GM19035 (cell line): ENCODE measurements at regions not wholly inside any gene's neighbourhood (a gene's known extent, or its start where the extent isn't known, plus 50 kb on each side); places are given as distances from the start of the nearest gene placed in this dataset.
"Not testable (repeated sequence)": the region's sequence is repeated elsewhere in the genome, so short reads cannot be mapped to it uniquely, and the experiment has no call there.

ENCODE experiments used
- ATAC-seq: cut with Tn5 transposase; IDR thresholded peaks from one replicate; pipeline ENCODE4 v1.9.1; 2021; ENCODE audit not compliant: unreplicated experiment

GRCh38 chr7:73176813-73177212 is 91.0 kb upstream of the SPDYE9 start:
- not testable (repeated sequence) for ATAC-seq

GRCh38 chr7:73175322-73175721 is 89.5 kb upstream of the SPDYE9 start:
- not testable (repeated sequence) for ATAC-seq

- ATAC-seq, result not testable (repeated sequence)
These were observed 85.1 kb upstream of the SPDYE9 start for GRCh38 chr7:73170902-73171301.

- ATAC-seq, result not testable (repeated sequence)
These were observed 84.6 kb upstream of the SPDYE9 start for GRCh38 chr7:73170415-73170814.

- not testable (repeated sequence) for ATAC-seq
These were observed 80.3 kb upstream of the SPDYE9 start for GRCh38 chr7:73166152-73166551.

- ATAC-seq, result not testable (repeated sequence)
These were observed 76.8 kb upstream of the SPDYE9 start for GRCh38 chr7:73162680-73163079.

GRCh38 chr7:73161727-73162126 is 75.9 kb upstream of the SPDYE9 start:
- not testable (repeated sequence) for ATAC-seq

- ATAC-seq, result not testable (repeated sequence)
These were observed 71.4 kb upstream of the SPDYE9 start for GRCh38 chr7:73157169-73157661.

- not testable (repeated sequence) for ATAC-seq
These were observed 70.8 kb upstream of the SPDYE9 start for GRCh38 chr7:73156510-73157168.

GRCh38 chr7:73154586-73155038 is 68.8 kb upstream of the SPDYE9 start:
- peak; percentile 90 for ATAC-seq

GRCh38 chr7:73153921-73154585 is 68.2 kb upstream of the SPDYE9 start:
- ATAC-seq, result peak; percentile 12

- not testable (repeated sequence) for ATAC-seq
These were observed 62.7 kb upstream of the SPDYE9 start for GRCh38 chr7:73148570-73148969.

- ATAC-seq, result not testable (repeated sequence)
These were observed 61.8 kb upstream of the SPDYE9 start for GRCh38 chr7:73147681-73148080.

- ATAC-seq, result not testable (repeated sequence)
These were observed 58.2 kb upstream of the SPDYE9 start for GRCh38 chr7:73143993-73144392.

GRCh38 chr7:73137922-73138321 is 52.1 kb upstream of the SPDYE9 start:
- not testable (repeated sequence) for ATAC-seq
